Right atrium auricular region (tissue), 2 donors: ENCODE measurements at regions not wholly inside any gene's neighbourhood (a gene's known extent, or its start where the extent isn't known, plus 50 kb on each side); places are given as distances from the start of the nearest gene placed in this dataset.

Source experiments
- DNase-seq: peaks from one replicate; pipeline ENCODE4 v3.0.0-alpha.2; 2019; ENCODE audit warnings: low spot score
- H3K27ac ChIP-seq, 2 donors: fragments of 200-600 bp; sonication (generic); 1 replicate in 1 of 2; 2 replicates in 1 of 2; pipeline ENCODE4 v1.5.1; 2016 to 2019
- H3K27me3 ChIP-seq, 2 donors: fragments of 200-600 bp; sonication (generic); one replicate each; pipeline versions ENCODE4 v1.5.1 to v1.6.0; 2017 to 2019
- H3K36me3 ChIP-seq: fragments of 200-600 bp; sonication (generic); one replicate; pipeline ENCODE4 v1.5.1; 2016
- H3K4me1 ChIP-seq, 2 donors: fragments of 200-600 bp; sonication (generic); one replicate each; pipeline versions ENCODE4 v1.5.1 to v1.6.0; 2017 to 2019
- H3K4me3 ChIP-seq, 2 donors: fragments of 200-600 bp; sonication (generic); 1 replicate in 1 of 2; 2 replicates in 1 of 2; pipeline ENCODE4 v1.5.1; 2017 to 2019; ENCODE audit warnings: mild to moderate bottlenecking in 1 of 2, moderate library complexity in 1 of 2
- H3K9me3 ChIP-seq, 2 donors: fragments of 200-600 bp; sonication (generic); one replicate each; pipeline ENCODE4 v1.5.1; 2019
- TF ChIP-seq, protein P1 (sequence below), 2 donors: fragments of 200-600 bp; sonication (generic); IDR thresholded peaks; one replicate each; pipeline ENCODE4 v1.5.1; 2019; ENCODE audit warnings: antibody characterized with exemption in 2 of 2

DNA sequence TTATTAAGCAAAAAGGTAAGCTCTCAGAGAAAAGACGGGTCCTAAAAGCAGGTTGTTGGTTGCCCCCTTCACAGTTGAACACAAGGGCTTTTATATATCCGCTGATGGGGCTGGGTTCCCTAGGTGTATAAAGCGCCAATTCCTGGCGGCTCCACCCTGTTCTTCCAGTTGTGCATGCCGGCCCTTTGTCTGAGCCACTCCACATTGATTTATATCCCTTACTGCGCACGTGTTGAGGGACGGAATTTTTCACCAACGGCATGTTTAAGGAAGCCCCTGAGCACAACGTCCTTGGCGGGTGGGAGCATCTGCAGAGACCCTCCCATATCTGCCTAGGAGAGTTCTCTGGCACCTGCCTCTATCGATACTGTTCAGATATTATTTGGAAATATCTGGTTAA, 135.7 kb downstream of the DTHD1 start:
- no peak overlapping the region for H3K4me3 ChIP-seq
- H3K36me3 ChIP-seq: no peaks in the 10 kb centered on the region
- no peaks in the 10 kb centered on the region for H3K4me1 ChIP-seq
- DNase-seq: no peak
- H3K27me3 ChIP-seq: no peaks in the 10 kb centered on the region
- TF ChIP-seq, protein P1, sequence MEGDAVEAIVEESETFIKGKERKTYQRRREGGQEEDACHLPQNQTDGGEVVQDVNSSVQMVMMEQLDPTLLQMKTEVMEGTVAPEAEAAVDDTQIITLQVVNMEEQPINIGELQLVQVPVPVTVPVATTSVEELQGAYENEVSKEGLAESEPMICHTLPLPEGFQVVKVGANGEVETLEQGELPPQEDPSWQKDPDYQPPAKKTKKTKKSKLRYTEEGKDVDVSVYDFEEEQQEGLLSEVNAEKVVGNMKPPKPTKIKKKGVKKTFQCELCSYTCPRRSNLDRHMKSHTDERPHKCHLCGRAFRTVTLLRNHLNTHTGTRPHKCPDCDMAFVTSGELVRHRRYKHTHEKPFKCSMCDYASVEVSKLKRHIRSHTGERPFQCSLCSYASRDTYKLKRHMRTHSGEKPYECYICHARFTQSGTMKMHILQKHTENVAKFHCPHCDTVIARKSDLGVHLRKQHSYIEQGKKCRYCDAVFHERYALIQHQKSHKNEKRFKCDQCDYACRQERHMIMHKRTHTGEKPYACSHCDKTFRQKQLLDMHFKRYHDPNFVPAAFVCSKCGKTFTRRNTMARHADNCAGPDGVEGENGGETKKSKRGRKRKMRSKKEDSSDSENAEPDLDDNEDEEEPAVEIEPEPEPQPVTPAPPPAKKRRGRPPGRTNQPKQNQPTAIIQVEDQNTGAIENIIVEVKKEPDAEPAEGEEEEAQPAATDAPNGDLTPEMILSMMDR (IDR thresholded peaks at IDR 0.05): no peak
- H3K27ac ChIP-seq: no peak overlapping the region
- H3K9me3 ChIP-seq: no peaks in the 10 kb centered on the region

DNA sequence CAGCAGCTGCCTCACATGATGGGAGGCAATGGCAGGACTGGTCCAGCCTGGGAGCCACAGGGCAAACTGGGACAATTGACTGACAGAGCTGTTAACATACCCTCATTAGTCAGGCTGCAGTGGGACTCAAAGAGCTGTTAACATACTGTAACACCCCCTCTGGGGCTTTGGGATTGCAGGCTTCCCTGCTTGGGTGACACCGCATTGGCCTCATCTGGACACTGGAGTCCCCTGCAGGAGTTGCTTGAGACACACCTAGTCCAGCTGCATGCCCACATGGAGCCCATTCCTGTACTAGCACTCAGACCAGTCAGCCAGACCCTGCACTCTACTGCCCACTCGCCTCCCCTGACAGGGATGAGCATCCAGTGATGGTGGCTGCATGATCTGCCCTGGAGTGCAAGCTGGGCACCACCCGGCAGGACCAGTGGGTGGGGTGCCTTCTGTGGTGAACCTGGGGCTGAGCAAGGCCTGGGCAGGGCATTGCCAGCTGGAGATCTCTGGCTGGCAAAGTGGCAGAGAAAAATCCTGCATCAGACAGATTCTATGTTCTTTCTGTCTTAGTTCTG, 138.8 kb downstream of the DTHD1 start:
- TF ChIP-seq, protein P1 (IDR thresholded peaks at IDR 0.05): no peak
- H3K9me3 ChIP-seq: no peaks in the 10 kb centered on the region
- no peaks in the 10 kb centered on the region for H3K36me3 ChIP-seq
- H3K4me3 ChIP-seq: no peak overlapping the region
- H3K4me1 ChIP-seq: no peaks in the 10 kb centered on the region
- H3K27ac ChIP-seq: no peak overlapping the region
- H3K27me3 ChIP-seq: no peaks in the 10 kb centered on the region
- DNase-seq: no peak

DNA sequence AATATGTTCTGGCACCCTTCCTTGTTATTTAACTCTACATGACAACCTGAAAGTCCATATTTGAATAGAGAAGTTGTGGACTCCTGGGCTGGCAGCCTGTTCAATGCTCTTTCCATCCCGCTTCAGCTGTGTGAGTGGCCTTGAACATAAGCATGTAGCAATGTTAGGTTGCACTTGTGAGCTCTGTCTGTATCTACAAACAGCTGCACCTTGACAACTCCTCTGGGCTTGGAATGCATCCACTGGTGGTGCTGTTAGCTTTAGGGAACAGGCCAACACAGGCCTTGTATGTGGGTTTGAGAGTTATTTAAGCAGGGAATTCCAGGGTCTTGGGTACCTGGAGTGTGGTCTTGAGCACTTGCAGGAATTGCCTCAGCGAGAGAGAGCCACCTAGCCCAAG, 141.2 kb downstream of the DTHD1 start:
- DNase-seq: no peak
- no peaks in the 10 kb centered on the region for H3K36me3 ChIP-seq
- H3K4me3 ChIP-seq: no peak overlapping the region
- TF ChIP-seq, protein P1 (IDR thresholded peaks at IDR 0.05): no peak
- no peak overlapping the region for H3K27ac ChIP-seq
- no peaks in the 10 kb centered on the region for H3K4me1 ChIP-seq
- no peaks in the 10 kb centered on the region for H3K27me3 ChIP-seq
- H3K9me3 ChIP-seq: no peaks in the 10 kb centered on the region

DNA sequence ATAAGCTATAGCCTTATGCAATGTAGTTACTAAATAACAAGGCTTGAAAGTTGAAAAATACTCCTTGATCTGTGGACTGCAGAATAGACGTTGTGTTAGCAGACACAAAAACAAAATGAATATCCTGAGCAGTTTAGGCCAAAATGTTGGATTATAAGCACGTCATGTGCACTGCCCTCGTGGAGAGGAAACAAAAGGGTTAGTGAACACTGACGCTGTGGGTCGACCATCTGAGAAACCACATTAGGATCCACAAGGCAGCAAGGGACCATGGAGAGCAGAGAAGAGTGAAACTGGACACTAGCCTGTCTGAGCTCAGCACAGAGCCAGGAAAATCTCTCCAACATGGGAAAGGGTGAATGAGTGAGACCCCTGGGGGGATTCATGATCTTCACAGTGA, 145.3 kb downstream of the DTHD1 start:
- Histone ChIP-seq H3K9me3 (no peaks in the 10 kb centered on the region), H3K4me1 (no peaks in the 10 kb centered on the region), H3K4me3 (no peak overlapping the region), H3K36me3 (no peaks in the 10 kb centered on the region), H3K27me3 (no peaks in the 10 kb centered on the region), H3K27ac (no peak overlapping the region)
- DNase-seq: no peak
- TF ChIP-seq, protein P1 (IDR thresholded peaks at IDR 0.05): no peak

DNA sequence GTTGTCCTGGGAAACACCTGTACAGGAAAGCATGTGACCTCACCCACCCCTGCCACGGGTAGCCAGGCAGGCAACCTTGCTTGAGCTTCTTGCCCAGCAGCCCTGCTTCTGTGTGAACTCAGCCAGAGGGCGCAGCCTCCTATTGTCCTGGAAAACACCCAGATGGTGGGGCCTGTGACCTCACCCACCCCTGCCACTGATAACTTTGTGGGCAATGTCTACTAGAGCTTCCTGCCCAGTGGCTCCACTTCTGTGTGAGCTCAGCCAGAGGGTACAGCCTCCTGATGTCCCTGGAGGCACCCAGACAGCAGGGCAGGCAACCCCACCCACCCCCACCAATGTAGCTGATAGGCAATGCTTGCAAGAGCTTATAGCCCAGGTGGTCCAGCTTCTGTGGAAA, 146.3 kb downstream of the DTHD1 start:
- no peak for DNase-seq
- Histone ChIP-seq H3K4me3 (no peak overlapping the region), H3K9me3 (no peaks in the 10 kb centered on the region), H3K27ac (no peak overlapping the region), H3K4me1 (no peaks in the 10 kb centered on the region), H3K36me3 (no peaks in the 10 kb centered on the region), H3K27me3 (no peaks in the 10 kb centered on the region)
- TF ChIP-seq, protein P1 (IDR thresholded peaks at IDR 0.05): no peak

DNA sequence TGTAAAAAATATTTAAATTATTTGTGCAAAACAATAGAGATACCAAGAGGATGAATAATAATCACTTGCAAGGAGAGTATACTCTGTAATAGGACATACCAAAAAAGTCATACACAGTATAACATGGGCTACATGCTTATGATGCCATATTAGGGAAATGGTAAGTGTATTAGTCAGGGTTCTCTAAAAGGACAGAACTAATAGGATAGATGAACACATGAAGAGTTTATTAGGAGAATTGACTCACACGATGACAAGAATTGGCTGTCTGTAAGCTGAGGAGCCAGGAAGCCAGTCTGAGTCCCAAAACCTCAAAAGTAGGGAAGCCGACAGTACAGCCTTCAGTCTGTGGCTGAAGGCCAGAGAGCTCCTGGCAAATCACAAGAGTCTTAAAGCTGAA, 151.2 kb downstream of the DTHD1 start:
- TF ChIP-seq, protein P1 (IDR thresholded peaks at IDR 0.05): no peak
- DNase-seq: no peak

More for the DNA sequence above, 151.2 kb downstream of the DTHD1 start:
- Histone ChIP-seq H3K27me3 (no peaks in the 10 kb centered on the region), H3K27ac (no peak overlapping the region), H3K4me3 (no peak overlapping the region), H3K4me1 (no peaks in the 10 kb centered on the region), H3K36me3 (no peaks in the 10 kb centered on the region), H3K9me3 (no peaks in the 10 kb centered on the region)
